Ovary (tissue), 3 donors: ENCODE measurements at regions not wholly inside any gene's neighbourhood (a gene's known extent, or its start where the extent isn't known, plus 50 kb on each side); places are given as distances from the start of the nearest gene placed in this dataset.

Experiments
- POLR2A ChIP-seq: fragments of 450-650 bp; IDR thresholded peaks from one replicate; pipeline ENCODE4 v1.6.1; 2017; ENCODE audit warnings: antibody characterized with exemption, mild to moderate bottlenecking, moderate library complexity
- TF ChIP-seq, protein P1 (sequence below), 3 donors: fragments of 450-650 bp in 2 of 3; fragments of 200-600 bp in 1 of 3; IDR thresholded peaks; one replicate each; pipeline versions ENCODE4 v1.5.1 to v1.8.0; 2016 to 2022; ENCODE audit warnings: antibody characterized with exemption in 3 of 3, mild to moderate bottlenecking in 1 of 3
- donor health status: DM: no; HTN: no; CAD: no.

DNA sequence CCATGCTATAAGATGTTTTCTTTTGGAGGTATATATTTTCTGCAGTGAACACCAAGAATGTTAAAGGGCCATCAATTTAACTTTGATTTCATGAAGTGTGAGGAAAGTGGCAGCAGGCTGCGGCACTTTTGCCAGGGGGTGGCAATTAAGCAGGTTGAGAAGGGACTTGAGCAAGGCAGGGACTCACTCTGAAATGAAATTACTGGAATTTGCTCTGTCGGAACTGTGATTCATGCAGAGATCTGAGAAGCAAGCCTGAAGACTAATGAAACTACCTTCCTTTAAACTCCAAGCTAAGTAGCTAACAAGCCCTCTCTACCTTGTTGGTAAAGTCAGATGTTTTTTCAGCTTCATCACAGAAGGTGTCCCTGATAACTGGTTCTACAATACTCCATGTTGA, 441.6 kb downstream of the SIPA1L2 start:
- TF ChIP-seq, protein P1, sequence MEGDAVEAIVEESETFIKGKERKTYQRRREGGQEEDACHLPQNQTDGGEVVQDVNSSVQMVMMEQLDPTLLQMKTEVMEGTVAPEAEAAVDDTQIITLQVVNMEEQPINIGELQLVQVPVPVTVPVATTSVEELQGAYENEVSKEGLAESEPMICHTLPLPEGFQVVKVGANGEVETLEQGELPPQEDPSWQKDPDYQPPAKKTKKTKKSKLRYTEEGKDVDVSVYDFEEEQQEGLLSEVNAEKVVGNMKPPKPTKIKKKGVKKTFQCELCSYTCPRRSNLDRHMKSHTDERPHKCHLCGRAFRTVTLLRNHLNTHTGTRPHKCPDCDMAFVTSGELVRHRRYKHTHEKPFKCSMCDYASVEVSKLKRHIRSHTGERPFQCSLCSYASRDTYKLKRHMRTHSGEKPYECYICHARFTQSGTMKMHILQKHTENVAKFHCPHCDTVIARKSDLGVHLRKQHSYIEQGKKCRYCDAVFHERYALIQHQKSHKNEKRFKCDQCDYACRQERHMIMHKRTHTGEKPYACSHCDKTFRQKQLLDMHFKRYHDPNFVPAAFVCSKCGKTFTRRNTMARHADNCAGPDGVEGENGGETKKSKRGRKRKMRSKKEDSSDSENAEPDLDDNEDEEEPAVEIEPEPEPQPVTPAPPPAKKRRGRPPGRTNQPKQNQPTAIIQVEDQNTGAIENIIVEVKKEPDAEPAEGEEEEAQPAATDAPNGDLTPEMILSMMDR (IDR thresholded peaks at IDR 0.05): no peak
- TF ChIP-seq POLR2A: no peak
